NCI-H460 (cell line): ENCODE measurements at regions not wholly inside any gene's neighbourhood (a gene's known extent, or its start where the extent isn't known, plus 50 kb on each side); places are given as distances from the start of the nearest gene placed in this dataset.

Experiments
- DNase-seq: peaks from one replicate; pipeline ENCODE4 v3.0.0-alpha.2; 2016; ENCODE audit warnings: low read depth; ENCODE audit errors: extremely low read depth

GRCh38 chr7:88449410-88449809 is 142.7 kb upstream of the STEAP4 start:
- no peak for DNase-seq

GRCh38 chr7:88442413-88442812 is 135.7 kb upstream of the STEAP4 start:
- no peak for DNase-seq

GRCh38 chr7:88437132-88437531 is 130.4 kb upstream of the STEAP4 start:
- DNase-seq: no peak

- peak; percentile 6 for DNase-seq
Observed at GRCh38 chr7:88432301-88432700, 125.6 kb upstream of the STEAP4 start.

- no peak for DNase-seq
Observed at GRCh38 chr7:88431882-88432281, 125.2 kb upstream of the STEAP4 start.

- no peak for DNase-seq
Observed at GRCh38 chr7:88429382-88429781, 122.7 kb upstream of the STEAP4 start.

- DNase-seq: no peak
Observed at GRCh38 chr7:88402529-88402928, 95.8 kb upstream of the STEAP4 start.

- peak; percentile 23 for DNase-seq
Observed at GRCh38 chr7:88401009-88401623, 94.4 kb upstream of the STEAP4 start.

- DNase-seq: no peak
Observed at GRCh38 chr7:88399696-88400240, 93.1 kb upstream of the STEAP4 start.

GRCh38 chr7:88399036-88399435 is 92.3 kb upstream of the STEAP4 start:
- no peak for DNase-seq

- no peak for DNase-seq
Observed at GRCh38 chr7:88398459-88398858, 91.8 kb upstream of the STEAP4 start.

GRCh38 chr7:88396948-88397322 is 90.2 kb upstream of the STEAP4 start:
- no peak for DNase-seq

GRCh38 chr7:88396295-88396947 is 89.7 kb upstream of the STEAP4 start:
- DNase-seq: no peak

GRCh38 chr7:88395715-88396114 is 89.0 kb upstream of the STEAP4 start:
- no peak for DNase-seq

- no peak for DNase-seq
Observed at GRCh38 chr7:88391247-88391646, 84.6 kb upstream of the STEAP4 start.

- no peak for DNase-seq
Observed at GRCh38 chr7:88387368-88387767, 80.7 kb upstream of the STEAP4 start.

GRCh38 chr7:88386665-88387156 is 80.0 kb upstream of the STEAP4 start:
- no peak for DNase-seq

- DNase-seq: no peak
Observed at GRCh38 chr7:88377434-88377833, 70.7 kb upstream of the STEAP4 start.

GRCh38 chr7:88368686-88369085 is 62.0 kb upstream of the STEAP4 start:
- DNase-seq: no peak

- no peak for DNase-seq
Observed at GRCh38 chr7:88366845-88367244, 60.2 kb upstream of the STEAP4 start.

GRCh38 chr7:88363869-88364268 is 57.2 kb upstream of the STEAP4 start:
- DNase-seq: no peak

GRCh38 chr7:88363249-88363648 is 56.6 kb upstream of the STEAP4 start:
- no peak for DNase-seq
